Kidney epithelial cell (primary cell): ENCODE measurements at regions not wholly inside any gene's neighbourhood (a gene's known extent, or its start where the extent isn't known, plus 50 kb on each side); places are given as distances from the start of the nearest gene placed in this dataset.

Source experiments
- DNase-seq: peaks from one replicate; pipeline ENCODE4 v3.0.0-alpha.2; 2010; ENCODE audit warnings: low read depth
- H3K27me3 ChIP-seq: 2 replicates; pipeline ENCODE4 v1.6.0; 2011; ENCODE audit warnings: low read length; ENCODE audit not compliant: control insufficient read depth, insufficient read depth
- H3K36me3 ChIP-seq: 2 replicates; pipeline ENCODE4 v1.5.1; 2011; ENCODE audit warnings: low read length; ENCODE audit not compliant: control insufficient read depth, insufficient read depth
- H3K4me3 ChIP-seq: 2 replicates; pipeline ENCODE4 v1.5.1; 2011; ENCODE audit warnings: low read depth, mild to moderate bottlenecking, control low read depth, low read length
- CTCF ChIP-seq: IDR thresholded peaks from 2 replicates; pipeline ENCODE4 v1.5.1; 2011; ENCODE audit warnings: mild to moderate bottlenecking, moderate library complexity, low read length, control low read depth, inconsistent platforms; ENCODE audit not compliant: insufficient read depth, poor library complexity, severe bottlenecking

- no peaks in the 10 kb centered on the region for H3K27me3 ChIP-seq
- H3K4me3 ChIP-seq = no peak overlapping the region
- no peak for DNase-seq
- H3K36me3 ChIP-seq = no peaks in the 10 kb centered on the region
- TF ChIP-seq CTCF = no peak
Observed at GRCh38 chr4:111519683-111520082, 625.6 kb upstream of the FAM241A start.

DNA sequence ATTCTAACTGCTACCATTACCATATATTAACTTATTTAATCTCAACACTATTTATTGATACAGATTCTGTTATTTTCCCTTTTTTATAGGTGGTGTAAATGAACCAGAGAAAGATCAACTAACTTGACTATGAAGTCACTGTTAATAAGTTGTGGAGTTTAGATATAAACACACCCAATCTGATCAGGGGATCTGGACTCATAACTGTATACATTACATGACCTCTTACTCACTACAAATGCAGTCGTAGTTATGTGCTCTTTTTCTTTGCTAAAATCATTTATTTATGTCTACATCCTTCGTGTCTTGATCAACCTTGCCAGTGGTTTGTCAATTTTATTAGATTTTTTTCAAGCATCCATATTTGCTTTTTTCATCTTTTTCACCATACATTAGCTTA, 614.8 kb upstream of the FAM241A start:
- TF ChIP-seq CTCF = no peak
- Histone ChIP-seq H3K27me3 (no peaks in the 10 kb centered on the region), H3K4me3 (no peak overlapping the region), H3K36me3 (no peaks in the 10 kb centered on the region)
- no peak for DNase-seq

DNA sequence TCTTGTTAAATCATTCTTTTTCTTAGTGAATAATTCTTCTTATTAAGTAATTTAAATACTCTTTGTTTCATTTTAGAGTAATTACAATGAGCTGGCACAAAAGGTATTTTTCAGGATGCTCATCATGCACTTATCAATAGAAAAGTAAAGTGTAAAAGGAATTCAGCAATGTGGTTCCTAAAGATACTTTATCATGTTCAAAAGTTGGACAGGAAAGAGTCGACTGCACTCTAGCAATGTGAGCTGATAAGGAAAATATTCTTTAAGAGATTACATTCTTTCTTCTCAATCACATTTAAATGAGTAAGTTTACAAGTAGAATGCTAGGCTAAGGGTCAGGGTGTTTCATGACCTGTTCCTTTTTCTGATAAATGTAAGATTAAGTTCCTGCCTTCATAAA, 609.5 kb upstream of the FAM241A start:
- Histone ChIP-seq H3K36me3 (no peaks in the 10 kb centered on the region), H3K4me3 (no peak overlapping the region), H3K27me3 (no peaks in the 10 kb centered on the region)
- TF ChIP-seq CTCF = no peak
- DNase-seq = no peak

DNA sequence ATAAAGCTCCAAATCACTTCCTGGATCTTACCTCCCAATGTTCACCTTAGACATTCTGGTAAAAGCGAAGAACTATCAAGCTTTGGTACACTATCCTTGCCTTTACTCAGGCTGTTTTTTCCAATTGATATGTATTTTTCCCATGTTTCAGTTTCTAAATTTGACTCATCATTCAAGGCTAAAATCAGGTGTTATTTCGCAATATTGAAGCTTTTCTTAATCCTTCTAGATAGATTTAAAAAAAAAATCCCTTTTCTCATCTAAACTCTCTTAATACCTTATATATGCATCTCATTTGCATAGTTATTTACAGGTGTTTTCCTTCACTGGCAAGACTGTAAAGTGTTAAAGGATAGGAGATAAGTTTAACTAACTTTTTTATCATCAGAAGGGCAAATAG, 608.1 kb upstream of the FAM241A start:
- TF ChIP-seq CTCF = no peak
- no peak for DNase-seq

DNA sequence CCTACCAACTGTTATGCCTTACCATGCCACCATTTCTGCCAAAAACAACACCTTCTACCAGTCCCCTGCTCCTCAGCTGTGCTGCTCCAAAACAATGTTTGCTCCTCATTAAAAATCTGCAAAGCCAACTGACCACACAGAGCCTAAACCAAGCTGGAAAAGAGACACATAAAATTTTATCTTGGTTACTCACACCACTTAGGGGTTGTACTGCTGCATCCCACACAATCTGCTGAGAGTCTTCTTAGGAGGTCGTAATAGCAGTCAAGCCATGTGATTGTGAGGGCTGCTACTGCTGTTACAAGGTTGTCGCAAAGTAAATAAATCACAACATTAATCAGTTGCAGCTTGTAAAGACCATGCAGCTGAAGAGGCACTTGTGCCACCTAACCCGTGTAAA, 607.4 kb upstream of the FAM241A start:
- peak; percentile 2 for DNase-seq

More for the DNA sequence above, 608.1 kb upstream of the FAM241A start:
- Histone ChIP-seq H3K4me3 (no peak overlapping the region), H3K36me3 (no peaks in the 10 kb centered on the region), H3K27me3 (no peaks in the 10 kb centered on the region)

More for the DNA sequence above, 607.4 kb upstream of the FAM241A start:
- no peak for TF ChIP-seq CTCF
- Histone ChIP-seq H3K4me3 (no peak overlapping the region), H3K27me3 (no peaks in the 10 kb centered on the region), H3K36me3 (no peaks in the 10 kb centered on the region)
